Adipocyte (in vitro differentiated cells): ENCODE measurements at regions not wholly inside any gene's neighbourhood (a gene's known extent, or its start where the extent isn't known, plus 50 kb on each side); places are given as distances from the start of the nearest gene placed in this dataset.
"Not testable (repeated sequence)": the region's sequence is repeated elsewhere in the genome, so short reads cannot be mapped to it uniquely, and the experiment has no call there.

Experiments used
- DNase-seq: peaks from one replicate; pipeline ENCODE4 v3.0.0-alpha.2; 2015; ENCODE audit warnings: low read depth
- H3K27me3 ChIP-seq: replicated peaks from 2 replicates; pipeline ENCODE4 v1.7.0; 2013; ENCODE audit warnings: mild to moderate bottlenecking, low read length, moderate library complexity; ENCODE audit not compliant: control insufficient read depth, insufficient read depth
- H3K36me3 ChIP-seq: 2 replicates; pipeline ENCODE4 v1.7.0; 2013; ENCODE audit warnings: low read length, mild to moderate bottlenecking, moderate library complexity; ENCODE audit not compliant: control insufficient read depth, insufficient read depth, severe bottlenecking
- H3K4me1 ChIP-seq: 2 replicates; pipeline ENCODE4 v1.7.0; 2013; ENCODE audit warnings: mild to moderate bottlenecking, low read length, moderate library complexity; ENCODE audit not compliant: control insufficient read depth, insufficient read depth
- H3K4me3 ChIP-seq: 2 replicates; pipeline ENCODE4 v1.7.0; 2013; ENCODE audit warnings: mild to moderate bottlenecking, low read length, moderate library complexity
- H3K9ac ChIP-seq: 2 replicates; pipeline ENCODE4 v1.7.0; 2013; ENCODE audit warnings: mild to moderate bottlenecking, low read length, moderate library complexity
- H3K9me3 ChIP-seq: 2 replicates; pipeline ENCODE4 v1.7.0; 2013; ENCODE audit warnings: mild to moderate bottlenecking, low read length, moderate library complexity; ENCODE audit not compliant: control insufficient read depth

DNA sequence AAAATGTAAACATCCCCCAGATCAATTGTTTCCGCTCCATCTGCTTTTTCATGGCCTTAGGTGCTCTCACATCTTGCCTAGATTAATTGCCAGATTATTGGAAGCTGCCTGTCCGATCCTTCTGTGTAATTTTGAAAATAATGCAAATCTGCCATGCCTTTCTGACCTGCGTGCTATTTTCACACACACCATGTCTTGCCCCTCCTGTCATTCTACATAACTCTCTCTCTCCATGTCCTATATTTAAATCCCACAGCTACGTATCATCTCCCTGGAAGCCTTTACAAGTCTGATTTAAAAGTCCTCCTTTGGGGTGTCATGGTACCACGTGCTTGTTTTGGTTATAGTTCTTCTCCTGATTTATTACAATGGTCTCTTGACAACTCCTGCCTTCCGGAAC lies 247.6 kb upstream of the ELAVL2 start:
- no peaks in the 10 kb centered on the region for H3K9me3 ChIP-seq
- H3K4me1 ChIP-seq: no peaks in the 10 kb centered on the region
- H3K27me3 ChIP-seq: no peaks in the 10 kb centered on the region
- DNase-seq: no peak
- no peak overlapping the region for H3K9ac ChIP-seq
- H3K4me3 ChIP-seq: no peak overlapping the region
- H3K36me3 ChIP-seq: no peaks in the 10 kb centered on the region

DNA sequence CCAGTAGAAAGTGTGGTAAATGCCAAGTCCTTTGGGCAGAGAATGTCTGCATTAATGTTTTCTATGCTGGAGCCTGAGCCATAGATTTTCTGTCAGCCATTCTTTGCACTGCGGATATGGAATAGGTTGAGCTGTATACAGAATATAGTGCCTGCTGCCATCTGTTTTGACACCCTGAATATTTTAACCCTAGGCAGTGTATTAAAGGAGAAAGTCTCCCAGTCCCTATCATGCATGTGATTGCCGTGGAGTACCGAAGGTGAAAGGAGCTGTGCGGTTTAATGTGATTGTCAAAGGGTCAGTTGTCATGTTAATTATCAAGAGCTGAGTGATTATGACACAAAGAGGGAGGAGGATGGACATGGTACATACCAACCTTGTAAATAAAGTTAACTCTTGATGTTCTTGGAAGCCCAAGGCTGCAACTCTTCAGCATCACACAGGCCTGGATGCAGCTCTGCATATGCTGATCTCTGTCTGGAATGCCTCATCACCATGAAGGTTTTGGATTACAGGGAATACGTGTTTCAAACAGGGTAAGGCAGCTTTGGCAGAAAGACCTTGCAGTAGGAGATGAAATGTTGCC lies 247.1 kb upstream of the ELAVL2 start:
- Histone ChIP-seq H3K4me3 (no peak overlapping the region), H3K9me3 (no peaks in the 10 kb centered on the region), H3K36me3 (no peaks in the 10 kb centered on the region), H3K27me3 (no peaks in the 10 kb centered on the region), H3K9ac (no peak overlapping the region), H3K4me1 (no peaks in the 10 kb centered on the region)
- DNase-seq: no peak

DNA sequence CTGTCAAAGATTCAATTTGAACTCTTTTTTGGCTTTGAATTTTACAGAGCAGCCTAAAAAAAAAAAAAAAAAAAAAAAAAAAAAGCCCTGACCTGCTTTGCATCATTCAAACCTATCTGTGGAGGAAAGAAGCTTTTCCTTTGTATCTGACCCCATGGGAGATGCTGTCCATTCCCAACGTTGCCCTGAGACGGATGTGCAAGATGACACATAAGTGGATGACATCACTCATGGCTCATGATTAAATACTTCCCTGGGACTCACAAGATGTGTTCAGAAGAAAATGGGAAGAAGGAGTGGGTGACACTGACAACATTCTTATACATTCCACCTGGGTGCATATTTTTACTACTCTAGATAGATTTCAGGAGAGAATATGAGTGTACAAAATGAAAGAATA lies 245.7 kb upstream of the ELAVL2 start:
- H3K4me1 ChIP-seq: no peaks in the 10 kb centered on the region
- DNase-seq: no peak
- H3K27me3 ChIP-seq: no peaks in the 10 kb centered on the region
- H3K9me3 ChIP-seq: no peaks in the 10 kb centered on the region
- H3K4me3 ChIP-seq: no peak overlapping the region
- H3K36me3 ChIP-seq: no peaks in the 10 kb centered on the region
- no peak overlapping the region for H3K9ac ChIP-seq

DNA sequence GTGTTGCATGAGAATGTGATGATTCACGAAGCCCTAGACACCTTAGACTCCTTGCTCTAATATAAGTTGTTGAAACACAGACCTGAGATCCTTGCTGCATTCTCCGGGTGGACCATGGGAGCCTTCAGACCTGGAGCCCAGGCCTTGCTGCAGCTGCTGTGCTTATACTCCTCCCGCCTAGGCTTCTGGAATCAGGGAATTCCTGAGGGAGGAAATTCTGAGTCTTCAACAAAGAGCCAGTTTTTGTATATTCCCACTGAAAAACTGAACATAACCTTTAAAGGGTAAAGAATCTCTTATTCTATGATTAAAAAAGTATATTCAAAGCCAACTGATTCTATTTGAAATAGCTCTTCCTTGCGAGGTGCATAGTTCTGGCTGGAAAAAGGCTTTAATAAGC lies 245.1 kb upstream of the ELAVL2 start:
- Histone ChIP-seq H3K27me3 (no peaks in the 10 kb centered on the region), H3K4me1 (no peaks in the 10 kb centered on the region), H3K9me3 (peaks cover 2% of the 10 kb centered on the region), H3K4me3 (no peak overlapping the region), H3K36me3 (no peaks in the 10 kb centered on the region), H3K9ac (no peak overlapping the region)
- DNase-seq: no peak

DNA sequence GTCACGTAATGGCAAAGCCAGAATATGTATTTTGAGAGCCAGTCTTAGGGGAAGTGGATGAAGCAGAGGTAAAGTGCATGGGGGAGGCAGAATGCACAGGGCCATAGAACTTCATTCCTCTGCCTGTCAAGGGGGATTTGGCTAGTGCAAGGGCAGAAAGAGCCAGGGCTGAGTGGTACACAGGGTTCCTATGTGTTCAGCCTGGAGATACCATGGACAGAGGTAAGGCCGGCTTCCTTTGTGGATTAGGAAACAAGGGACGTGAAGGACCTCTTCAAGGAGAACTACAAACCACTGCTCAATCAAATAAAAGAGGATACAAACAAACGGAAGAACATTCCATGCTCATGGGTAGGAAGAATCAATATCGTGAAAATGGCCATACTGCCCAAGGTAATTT lies 241.1 kb upstream of the ELAVL2 start:
- H3K4me3 ChIP-seq, H3K27me3 ChIP-seq, DNase-seq, H3K36me3 ChIP-seq, H3K9ac ChIP-seq, H3K4me1 ChIP-seq, H3K9me3 ChIP-seq: not testable (repeated sequence)

DNA sequence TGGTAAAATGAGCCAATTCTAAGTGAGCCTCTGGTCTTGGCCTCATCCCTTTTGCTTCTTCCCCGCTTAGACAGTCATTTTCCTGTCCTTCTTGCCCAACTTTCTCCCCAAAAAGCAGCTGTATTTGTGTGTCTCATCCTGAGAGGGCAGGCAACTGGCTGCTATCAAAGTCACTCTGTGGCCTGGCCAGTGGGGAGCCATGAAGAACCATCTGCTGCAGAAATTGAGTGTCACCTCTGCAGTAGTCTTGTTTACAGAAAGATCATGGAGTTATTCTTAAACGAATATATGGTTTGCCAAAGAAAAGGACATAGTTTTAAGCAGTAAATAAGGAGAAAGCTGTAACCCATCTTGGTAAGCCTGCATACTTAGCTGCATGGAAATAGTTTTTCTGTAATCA lies 233.6 kb upstream of the ELAVL2 start:
- H3K36me3 ChIP-seq: no peaks in the 10 kb centered on the region
- no peak overlapping the region for H3K9ac ChIP-seq
- peaks cover 11% of the 10 kb centered on the region for H3K9me3 ChIP-seq
- H3K4me3 ChIP-seq: no peak overlapping the region
- DNase-seq: no peak
- H3K4me1 ChIP-seq: no peaks in the 10 kb centered on the region
- H3K27me3 ChIP-seq: no peaks in the 10 kb centered on the region

DNA sequence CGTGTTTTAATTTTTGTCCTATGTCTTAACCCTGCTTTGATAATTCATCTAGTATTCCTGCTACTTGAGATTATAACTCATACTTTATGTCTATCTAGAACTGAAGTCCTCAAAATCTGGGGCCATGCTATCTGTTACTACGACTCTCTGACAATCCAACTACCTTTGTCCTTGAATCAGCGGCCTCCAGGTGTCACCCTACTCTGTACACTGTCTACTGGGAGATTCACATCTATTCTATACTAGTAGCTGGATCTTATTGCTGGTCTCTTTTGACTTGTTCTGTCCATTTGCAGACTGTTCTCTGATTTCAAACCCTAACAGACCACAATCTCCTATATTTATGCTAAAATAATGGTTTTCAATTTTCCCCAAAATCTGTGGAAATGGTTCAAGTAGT lies 225.5 kb upstream of the ELAVL2 start:
- no peaks in the 10 kb centered on the region for H3K4me1 ChIP-seq
- no peak for DNase-seq
- H3K27me3 ChIP-seq: no peaks in the 10 kb centered on the region
- no peak overlapping the region for H3K9ac ChIP-seq
- no peaks in the 10 kb centered on the region for H3K36me3 ChIP-seq
- H3K9me3 ChIP-seq: peaks cover 2% of the 10 kb centered on the region
- no peak overlapping the region for H3K4me3 ChIP-seq

DNA sequence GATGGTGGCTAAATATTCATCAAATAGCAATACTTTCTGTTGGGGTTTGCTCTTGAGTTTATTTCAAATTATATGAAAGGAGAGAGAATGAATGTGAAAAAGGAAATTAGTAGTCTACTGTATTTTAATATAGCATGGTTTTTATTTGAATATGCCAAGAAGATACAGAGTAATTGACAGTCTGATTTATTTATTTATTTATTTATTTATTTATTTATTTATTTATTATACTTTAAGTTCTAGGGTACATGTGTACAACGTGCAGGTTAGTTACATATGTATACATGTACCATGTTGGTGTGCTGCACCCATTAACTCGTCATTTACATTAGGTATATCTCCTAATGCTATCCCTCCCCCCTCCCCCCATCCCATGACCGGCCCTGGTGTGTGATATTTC lies 224.2 kb upstream of the ELAVL2 start:
- not testable (repeated sequence) for H3K4me1 ChIP-seq, H3K36me3 ChIP-seq, DNase-seq

DNA sequence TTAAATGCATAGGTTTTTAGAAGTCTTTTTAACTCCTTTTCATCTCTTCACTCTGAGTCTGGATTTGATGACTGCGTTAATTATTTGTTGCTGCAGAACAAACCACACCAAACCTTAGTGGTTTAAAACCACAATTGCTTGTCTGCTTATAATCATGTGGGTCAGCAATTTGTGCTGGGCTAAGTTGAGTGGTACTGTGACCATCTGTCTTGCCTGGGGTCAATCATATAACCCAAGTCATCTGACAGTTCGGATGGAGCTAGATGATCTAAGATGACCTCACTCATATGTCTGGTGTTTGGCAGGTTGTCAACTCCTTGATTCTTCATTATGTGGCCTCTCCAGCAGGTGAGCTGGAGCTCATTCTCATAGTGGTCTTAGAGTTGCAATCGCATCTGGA lies 219.1 kb upstream of the ELAVL2 start:
- Histone ChIP-seq H3K9ac (no peak overlapping the region), H3K9me3 (no peaks in the 10 kb centered on the region), H3K27me3 (no peaks in the 10 kb centered on the region), H3K4me1 (no peaks in the 10 kb centered on the region), H3K36me3 (no peaks in the 10 kb centered on the region), H3K4me3 (no peak overlapping the region)
- no peak for DNase-seq

More for the DNA sequence above, 224.2 kb upstream of the ELAVL2 start:
- H3K9me3 ChIP-seq, H3K27me3 ChIP-seq, H3K4me3 ChIP-seq, H3K9ac ChIP-seq: not testable (repeated sequence)

DNA sequence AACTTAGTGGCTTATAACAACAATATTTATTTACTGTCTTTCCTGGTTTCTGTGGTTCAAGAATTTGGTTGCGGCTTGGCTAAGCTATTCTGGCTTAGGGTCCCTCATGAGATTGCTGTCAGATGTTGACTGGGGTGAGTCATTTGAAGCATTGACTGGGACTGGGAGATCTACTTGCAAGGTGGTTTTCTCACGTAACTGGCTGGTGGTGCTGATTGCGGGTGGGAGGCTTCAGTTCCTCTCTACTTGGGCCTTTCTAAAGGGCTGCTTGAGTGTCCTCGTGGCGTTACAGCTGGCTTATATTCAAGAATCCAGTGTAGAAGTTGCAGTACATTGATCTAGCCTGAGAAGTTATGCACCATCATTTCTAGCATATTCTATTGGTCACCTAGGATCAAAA lies 218.5 kb upstream of the ELAVL2 start:
- DNase-seq: no peak
- H3K4me1 ChIP-seq: no peaks in the 10 kb centered on the region

DNA sequence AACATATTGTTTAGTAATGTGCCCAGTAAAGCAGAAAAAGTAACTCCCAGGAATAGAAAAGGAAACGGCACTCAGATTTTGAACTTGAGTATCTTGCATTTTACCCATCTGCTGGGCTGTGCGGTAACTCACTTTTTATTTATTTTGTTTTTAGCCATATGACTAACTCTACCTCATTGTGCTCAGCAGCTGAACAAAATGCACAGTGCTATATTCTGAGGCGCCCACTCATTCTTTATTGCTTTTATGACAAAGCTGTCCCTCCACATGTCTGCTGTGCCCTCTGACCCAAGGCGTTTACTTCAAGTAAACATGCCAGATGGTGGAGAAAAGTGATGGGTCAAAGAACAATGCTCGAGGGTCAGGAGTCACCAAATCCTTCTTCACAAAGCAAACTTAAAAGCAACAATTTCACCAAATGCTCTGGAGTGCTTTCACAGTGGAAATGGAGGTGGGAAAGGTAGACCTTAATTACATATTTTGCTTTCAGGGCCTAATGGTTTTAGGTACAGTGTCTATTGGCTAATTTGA lies 215.2 kb upstream of the ELAVL2 start:
- no peak for DNase-seq

More for the DNA sequence above, 218.5 kb upstream of the ELAVL2 start:
- Histone ChIP-seq H3K4me3 (no peak overlapping the region), H3K9ac (no peak overlapping the region), H3K9me3 (no peaks in the 10 kb centered on the region), H3K36me3 (no peaks in the 10 kb centered on the region), H3K27me3 (no peaks in the 10 kb centered on the region)

DNA sequence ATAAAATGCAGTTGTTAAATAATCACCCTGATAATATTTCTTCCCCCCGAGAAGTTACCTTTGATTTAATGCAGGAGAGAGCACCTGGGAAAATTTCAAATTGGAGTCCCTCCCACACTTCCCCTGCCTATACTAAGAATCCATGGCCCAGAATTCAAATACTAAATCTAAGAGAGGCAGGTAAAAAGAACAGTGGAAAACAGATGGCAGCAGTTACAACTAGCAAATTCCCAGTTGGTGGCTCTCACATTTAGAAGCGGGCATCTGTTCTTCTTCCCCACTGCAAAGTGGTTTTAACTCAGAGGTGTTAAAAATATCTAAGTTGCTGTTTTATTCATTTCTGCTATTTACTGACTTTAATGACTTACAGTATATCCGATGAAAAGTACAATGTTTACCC lies 210.4 kb upstream of the ELAVL2 start:
- peaks cover 6% of the 10 kb centered on the region for H3K9me3 ChIP-seq
- DNase-seq: no peak
- no peaks in the 10 kb centered on the region for H3K27me3 ChIP-seq
- no peak overlapping the region for H3K9ac ChIP-seq
- H3K4me1 ChIP-seq: no peaks in the 10 kb centered on the region
- no peak overlapping the region for H3K4me3 ChIP-seq
- no peaks in the 10 kb centered on the region for H3K36me3 ChIP-seq

More for the DNA sequence above, 215.2 kb upstream of the ELAVL2 start:
- H3K9me3 ChIP-seq: no peaks in the 10 kb centered on the region
- no peaks in the 10 kb centered on the region for H3K36me3 ChIP-seq
- H3K4me3 ChIP-seq: no peak overlapping the region
- H3K4me1 ChIP-seq: no peaks in the 10 kb centered on the region
- H3K27me3 ChIP-seq: no peaks in the 10 kb centered on the region
- H3K9ac ChIP-seq: no peak overlapping the region
